GM23338 (cell line): ENCODE measurements at regions not wholly inside any gene's neighbourhood (a gene's known extent, or its start where the extent isn't known, plus 50 kb on each side); places are given as distances from the start of the nearest gene placed in this dataset.

Experiments used
- ATAC-seq: fragments of 200-7000 bp; cut with Tn5 transposase; 3 replicates; pipeline ENCODE4 v1.9.1; 2020
- DNase-seq: peaks from one replicate; pipeline ENCODE4 v3.0.0-alpha.2; 2015; ENCODE audit warnings: low spot score
- H2AFZ ChIP-seq: fragments of 200-600 bp; sonication (generic); 2 replicates; pipeline ENCODE4 v1.8.0; 2016; ENCODE audit warnings: antibody characterized with exemption, mild to moderate bottlenecking, moderate library complexity
- H3F3A ChIP-seq: fragments of 200-600 bp; sonication (generic); replicated peaks from 2 replicates; pipeline ENCODE4 v1.8.0; 2017; ENCODE audit warnings: antibody characterized with exemption, mixed run types, low read depth
- H3K27ac ChIP-seq: fragments of 200-600 bp; sonication (generic); 2 replicates; pipeline ENCODE4 v1.6.1; 2016; ENCODE audit warnings: low read depth
- H3K27me3 ChIP-seq: fragments of 200-600 bp; sonication (generic); 2 replicates; pipeline ENCODE4 v1.8.0; 2016; ENCODE audit warnings: mild to moderate bottlenecking, mixed run types, moderate library complexity; ENCODE audit not compliant: insufficient read depth
- H3K36me3 ChIP-seq: fragments of 200-600 bp; sonication (generic); 2 replicates; pipeline ENCODE4 v1.8.0; 2016; ENCODE audit warnings: mild to moderate bottlenecking; ENCODE audit not compliant: insufficient read depth
- H3K4me1 ChIP-seq: fragments of 200-600 bp; sonication (generic); 2 replicates; pipeline ENCODE4 v1.8.0; 2016; ENCODE audit warnings: mild to moderate bottlenecking, moderate library complexity; ENCODE audit not compliant: insufficient read depth
- H3K4me2 ChIP-seq: fragments of 200-600 bp; sonication (generic); 2 replicates; pipeline ENCODE4 v1.7.1; 2017; ENCODE audit warnings: mixed run types
- H3K4me3 ChIP-seq: fragments of 200-600 bp; sonication (generic); 2 replicates; pipeline ENCODE4 v1.6.1; 2016; ENCODE audit warnings: mixed run types
- H3K79me2 ChIP-seq: fragments of 200-600 bp; sonication (generic); replicated peaks from 2 replicates; pipeline ENCODE4 v1.8.0; 2017; ENCODE audit warnings: mild to moderate bottlenecking; ENCODE audit not compliant: insufficient read depth
- H3K9me2 ChIP-seq: fragments of 200-600 bp; sonication (generic); 2 replicates; pipeline ENCODE4 v1.8.0; 2017; ENCODE audit not compliant: insufficient read depth
- H4K20me1 ChIP-seq: fragments of 200-600 bp; sonication (generic); replicated peaks from 2 replicates; pipeline ENCODE4 v1.8.0; 2017; ENCODE audit warnings: mild to moderate bottlenecking; ENCODE audit not compliant: insufficient read depth
- H3K27ac Mint-ChIP-seq: 2 replicates; pipeline ENCODE4 v1.8.0; 2020; ENCODE audit warnings: inconsistent platforms, mild to moderate bottlenecking, moderate library complexity, mixed read lengths
- H3K27me3 Mint-ChIP-seq: 3 replicates; pipeline ENCODE4 v1.8.0; 2022; ENCODE audit warnings: low read depth, mild to moderate bottlenecking, moderate library complexity, mixed read lengths, inconsistent platforms; ENCODE audit not compliant: insufficient read depth, poor library complexity
- H3K36me3 Mint-ChIP-seq: 3 replicates; pipeline ENCODE4 v1.8.0; 2021; ENCODE audit warnings: low read depth, mild to moderate bottlenecking, inconsistent platforms, moderate library complexity, mixed read lengths
- H3K4me1 Mint-ChIP-seq: 3 replicates; pipeline ENCODE4 v1.8.0; 2020; ENCODE audit warnings: mild to moderate bottlenecking, inconsistent platforms, mixed read lengths
- H3K4me3 Mint-ChIP-seq: 3 replicates; pipeline ENCODE4 v1.8.0; 2021; ENCODE audit warnings: moderate library complexity, mild to moderate bottlenecking, inconsistent platforms, mixed read lengths
- H3K9me3 Mint-ChIP-seq: 3 replicates; pipeline ENCODE4 v1.8.0; 2020; ENCODE audit warnings: moderate library complexity, mild to moderate bottlenecking, inconsistent platforms, mixed read lengths
- CREB1 ChIP-seq: fragments of 250-450 bp; sonication (Bioruptor Pico); IDR thresholded peaks from 2 replicates; pipeline ENCODE4 v1.5.0; 2020; ENCODE audit warnings: low read depth, mild to moderate bottlenecking, moderate library complexity
- CTCF ChIP-seq, 2 experiments: fragments of 200-600 bp in 1 of 2; sonication (generic) in 1 of 2; conservative IDR thresholded peaks; 2 replicates each; pipeline versions ENCODE4 v1.5.1 to v1.6.1; 2016 to 2017; ENCODE audit warnings: antibody characterized with exemption in 2 of 2, low read depth in 2 of 2, mild to moderate bottlenecking in 2 of 2, moderate library complexity in 1 of 2
- EZH2 ChIP-seq: fragments of 200-600 bp; sonication (generic); IDR thresholded peaks from one replicate; pipeline ENCODE4 v1.8.0; 2017; ENCODE audit warnings: antibody characterized with exemption, mild to moderate bottlenecking, low read depth; ENCODE audit not compliant: unreplicated experiment
- EZH2phosphoT487 ChIP-seq: fragments of 200-600 bp; sonication (generic); IDR thresholded peaks from one replicate; pipeline ENCODE4 v1.8.1; 2018; ENCODE audit warnings: antibody characterized with exemption; ENCODE audit not compliant: unreplicated experiment
- JUNB ChIP-seq: IDR thresholded peaks from one replicate; pipeline ENCODE4 v1.6.1; 2016; ENCODE audit warnings: antibody characterized with exemption; ENCODE audit not compliant: unreplicated experiment
- NANOG ChIP-seq: IDR thresholded peaks from 2 replicates; pipeline ENCODE4 v1.6.1; 2016; ENCODE audit warnings: antibody characterized with exemption, borderline replicate concordance
- POLR2AphosphoS5 ChIP-seq: IDR thresholded peaks from 2 replicates; pipeline ENCODE4 v1.6.1; 2016; ENCODE audit warnings: antibody characterized with exemption, low read depth
- STAT1 ChIP-seq: IDR thresholded peaks from one replicate; pipeline ENCODE4 v1.6.1; 2016; ENCODE audit warnings: antibody characterized with exemption; ENCODE audit not compliant: unreplicated experiment
- ZNF114 ChIP-seq: fragments of 250-450 bp; sonication (Bioruptor Pico); IDR thresholded peaks from 2 replicates; pipeline ENCODE4 v1.5.0; 2020; ENCODE audit warnings: mild to moderate bottlenecking, moderate library complexity
- ZNF331 ChIP-seq: fragments of 250-450 bp; sonication (Bioruptor Pico); IDR thresholded peaks from 2 replicates; pipeline ENCODE4 v1.5.0; 2020; ENCODE audit warnings: low read depth, mild to moderate bottlenecking, moderate library complexity
- TF ChIP-seq, protein P1 (sequence below): IDR thresholded peaks from one replicate; pipeline ENCODE4 v1.6.1; 2018; ENCODE audit warnings: antibody characterized with exemption; ENCODE audit not compliant: unreplicated experiment
- TF ChIP-seq, protein P2 (sequence below): IDR thresholded peaks from 2 replicates; pipeline ENCODE4 v1.6.1; 2016; ENCODE audit warnings: antibody characterized with exemption
- TF ChIP-seq, protein P3 (sequence below): fragments of 250-450 bp; sonication (Bioruptor Pico); IDR thresholded peaks from 2 replicates; pipeline ENCODE4 v1.5.0; 2020; ENCODE audit warnings: mild to moderate bottlenecking, moderate library complexity

DNA sequence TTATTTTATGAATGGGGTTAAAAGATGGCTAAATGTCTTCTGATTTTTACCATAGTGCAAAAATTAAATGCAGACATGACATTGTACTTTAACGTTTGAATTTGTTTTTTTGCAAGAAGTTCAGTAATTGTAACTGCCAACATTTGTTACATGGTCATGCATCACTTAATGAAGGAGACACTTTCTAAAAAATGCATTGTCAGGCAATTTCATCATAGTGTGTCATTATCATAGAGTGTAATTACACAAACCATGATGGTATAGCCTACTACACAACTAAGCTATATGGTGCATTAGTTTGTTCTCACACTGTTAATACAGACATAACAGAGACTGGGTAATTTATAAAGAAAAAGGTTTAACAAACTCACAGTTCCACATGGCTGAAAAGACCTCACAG is 50.0 kb upstream of the NAA35 start:
- H3K27me3 ChIP-seq = no peaks in the 10 kb centered on the region
- no peak for DNase-seq
- 0 out of 2 replicates have a peak, but pooled peaks cover 3% of the 10 kb centered on the region for H3K36me3 ChIP-seq
- ATAC-seq = no peak
- peaks cover 6% of the 10 kb centered on the region; the same call in 2 of the 3 replicates for H3K36me3 Mint-ChIP-seq
- no peak overlapping the region for H3K4me3 ChIP-seq
- no peak overlapping the region for H3K27ac Mint-ChIP-seq
- no peaks in the 10 kb centered on the region for H4K20me1 ChIP-seq
- H3K9me3 Mint-ChIP-seq = peaks cover 12% of the 10 kb centered on the region
- peaks cover under 1% of the 10 kb centered on the region; the same call in 1 of the 3 replicates for H3K4me1 Mint-ChIP-seq
- no peaks in the 10 kb centered on the region for H3K4me1 ChIP-seq
- TF ChIP-seq, protein P1, sequence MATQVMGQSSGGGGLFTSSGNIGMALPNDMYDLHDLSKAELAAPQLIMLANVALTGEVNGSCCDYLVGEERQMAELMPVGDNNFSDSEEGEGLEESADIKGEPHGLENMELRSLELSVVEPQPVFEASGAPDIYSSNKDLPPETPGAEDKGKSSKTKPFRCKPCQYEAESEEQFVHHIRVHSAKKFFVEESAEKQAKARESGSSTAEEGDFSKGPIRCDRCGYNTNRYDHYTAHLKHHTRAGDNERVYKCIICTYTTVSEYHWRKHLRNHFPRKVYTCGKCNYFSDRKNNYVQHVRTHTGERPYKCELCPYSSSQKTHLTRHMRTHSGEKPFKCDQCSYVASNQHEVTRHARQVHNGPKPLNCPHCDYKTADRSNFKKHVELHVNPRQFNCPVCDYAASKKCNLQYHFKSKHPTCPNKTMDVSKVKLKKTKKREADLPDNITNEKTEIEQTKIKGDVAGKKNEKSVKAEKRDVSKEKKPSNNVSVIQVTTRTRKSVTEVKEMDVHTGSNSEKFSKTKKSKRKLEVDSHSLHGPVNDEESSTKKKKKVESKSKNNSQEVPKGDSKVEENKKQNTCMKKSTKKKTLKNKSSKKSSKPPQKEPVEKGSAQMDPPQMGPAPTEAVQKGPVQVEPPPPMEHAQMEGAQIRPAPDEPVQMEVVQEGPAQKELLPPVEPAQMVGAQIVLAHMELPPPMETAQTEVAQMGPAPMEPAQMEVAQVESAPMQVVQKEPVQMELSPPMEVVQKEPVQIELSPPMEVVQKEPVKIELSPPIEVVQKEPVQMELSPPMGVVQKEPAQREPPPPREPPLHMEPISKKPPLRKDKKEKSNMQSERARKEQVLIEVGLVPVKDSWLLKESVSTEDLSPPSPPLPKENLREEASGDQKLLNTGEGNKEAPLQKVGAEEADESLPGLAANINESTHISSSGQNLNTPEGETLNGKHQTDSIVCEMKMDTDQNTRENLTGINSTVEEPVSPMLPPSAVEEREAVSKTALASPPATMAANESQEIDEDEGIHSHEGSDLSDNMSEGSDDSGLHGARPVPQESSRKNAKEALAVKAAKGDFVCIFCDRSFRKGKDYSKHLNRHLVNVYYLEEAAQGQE = no peak
- TF ChIP-seq EZH2 = no peak
- TF ChIP-seq CTCF (conservative IDR thresholded peaks at IDR 0.05; ENCODE audit: low read depth in 2 of 2) = no peak
- no peak for TF ChIP-seq EZH2phosphoT487
- TF ChIP-seq, protein P2, sequence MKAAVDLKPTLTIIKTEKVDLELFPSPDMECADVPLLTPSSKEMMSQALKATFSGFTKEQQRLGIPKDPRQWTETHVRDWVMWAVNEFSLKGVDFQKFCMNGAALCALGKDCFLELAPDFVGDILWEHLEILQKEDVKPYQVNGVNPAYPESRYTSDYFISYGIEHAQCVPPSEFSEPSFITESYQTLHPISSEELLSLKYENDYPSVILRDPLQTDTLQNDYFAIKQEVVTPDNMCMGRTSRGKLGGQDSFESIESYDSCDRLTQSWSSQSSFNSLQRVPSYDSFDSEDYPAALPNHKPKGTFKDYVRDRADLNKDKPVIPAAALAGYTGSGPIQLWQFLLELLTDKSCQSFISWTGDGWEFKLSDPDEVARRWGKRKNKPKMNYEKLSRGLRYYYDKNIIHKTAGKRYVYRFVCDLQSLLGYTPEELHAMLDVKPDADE = no peak
- no peak for TF ChIP-seq NANOG
- TF ChIP-seq ZNF114 (CRISPR knock-in tag) = no peak
- no peak for TF ChIP-seq ZNF331 (CRISPR knock-in tag)
- no peak for TF ChIP-seq POLR2AphosphoS5
- TF ChIP-seq STAT1 = no peak
- TF ChIP-seq JUNB = no peak
- TF ChIP-seq CREB1 (CRISPR knock-in tag) = no peak
- TF ChIP-seq, protein P3, sequence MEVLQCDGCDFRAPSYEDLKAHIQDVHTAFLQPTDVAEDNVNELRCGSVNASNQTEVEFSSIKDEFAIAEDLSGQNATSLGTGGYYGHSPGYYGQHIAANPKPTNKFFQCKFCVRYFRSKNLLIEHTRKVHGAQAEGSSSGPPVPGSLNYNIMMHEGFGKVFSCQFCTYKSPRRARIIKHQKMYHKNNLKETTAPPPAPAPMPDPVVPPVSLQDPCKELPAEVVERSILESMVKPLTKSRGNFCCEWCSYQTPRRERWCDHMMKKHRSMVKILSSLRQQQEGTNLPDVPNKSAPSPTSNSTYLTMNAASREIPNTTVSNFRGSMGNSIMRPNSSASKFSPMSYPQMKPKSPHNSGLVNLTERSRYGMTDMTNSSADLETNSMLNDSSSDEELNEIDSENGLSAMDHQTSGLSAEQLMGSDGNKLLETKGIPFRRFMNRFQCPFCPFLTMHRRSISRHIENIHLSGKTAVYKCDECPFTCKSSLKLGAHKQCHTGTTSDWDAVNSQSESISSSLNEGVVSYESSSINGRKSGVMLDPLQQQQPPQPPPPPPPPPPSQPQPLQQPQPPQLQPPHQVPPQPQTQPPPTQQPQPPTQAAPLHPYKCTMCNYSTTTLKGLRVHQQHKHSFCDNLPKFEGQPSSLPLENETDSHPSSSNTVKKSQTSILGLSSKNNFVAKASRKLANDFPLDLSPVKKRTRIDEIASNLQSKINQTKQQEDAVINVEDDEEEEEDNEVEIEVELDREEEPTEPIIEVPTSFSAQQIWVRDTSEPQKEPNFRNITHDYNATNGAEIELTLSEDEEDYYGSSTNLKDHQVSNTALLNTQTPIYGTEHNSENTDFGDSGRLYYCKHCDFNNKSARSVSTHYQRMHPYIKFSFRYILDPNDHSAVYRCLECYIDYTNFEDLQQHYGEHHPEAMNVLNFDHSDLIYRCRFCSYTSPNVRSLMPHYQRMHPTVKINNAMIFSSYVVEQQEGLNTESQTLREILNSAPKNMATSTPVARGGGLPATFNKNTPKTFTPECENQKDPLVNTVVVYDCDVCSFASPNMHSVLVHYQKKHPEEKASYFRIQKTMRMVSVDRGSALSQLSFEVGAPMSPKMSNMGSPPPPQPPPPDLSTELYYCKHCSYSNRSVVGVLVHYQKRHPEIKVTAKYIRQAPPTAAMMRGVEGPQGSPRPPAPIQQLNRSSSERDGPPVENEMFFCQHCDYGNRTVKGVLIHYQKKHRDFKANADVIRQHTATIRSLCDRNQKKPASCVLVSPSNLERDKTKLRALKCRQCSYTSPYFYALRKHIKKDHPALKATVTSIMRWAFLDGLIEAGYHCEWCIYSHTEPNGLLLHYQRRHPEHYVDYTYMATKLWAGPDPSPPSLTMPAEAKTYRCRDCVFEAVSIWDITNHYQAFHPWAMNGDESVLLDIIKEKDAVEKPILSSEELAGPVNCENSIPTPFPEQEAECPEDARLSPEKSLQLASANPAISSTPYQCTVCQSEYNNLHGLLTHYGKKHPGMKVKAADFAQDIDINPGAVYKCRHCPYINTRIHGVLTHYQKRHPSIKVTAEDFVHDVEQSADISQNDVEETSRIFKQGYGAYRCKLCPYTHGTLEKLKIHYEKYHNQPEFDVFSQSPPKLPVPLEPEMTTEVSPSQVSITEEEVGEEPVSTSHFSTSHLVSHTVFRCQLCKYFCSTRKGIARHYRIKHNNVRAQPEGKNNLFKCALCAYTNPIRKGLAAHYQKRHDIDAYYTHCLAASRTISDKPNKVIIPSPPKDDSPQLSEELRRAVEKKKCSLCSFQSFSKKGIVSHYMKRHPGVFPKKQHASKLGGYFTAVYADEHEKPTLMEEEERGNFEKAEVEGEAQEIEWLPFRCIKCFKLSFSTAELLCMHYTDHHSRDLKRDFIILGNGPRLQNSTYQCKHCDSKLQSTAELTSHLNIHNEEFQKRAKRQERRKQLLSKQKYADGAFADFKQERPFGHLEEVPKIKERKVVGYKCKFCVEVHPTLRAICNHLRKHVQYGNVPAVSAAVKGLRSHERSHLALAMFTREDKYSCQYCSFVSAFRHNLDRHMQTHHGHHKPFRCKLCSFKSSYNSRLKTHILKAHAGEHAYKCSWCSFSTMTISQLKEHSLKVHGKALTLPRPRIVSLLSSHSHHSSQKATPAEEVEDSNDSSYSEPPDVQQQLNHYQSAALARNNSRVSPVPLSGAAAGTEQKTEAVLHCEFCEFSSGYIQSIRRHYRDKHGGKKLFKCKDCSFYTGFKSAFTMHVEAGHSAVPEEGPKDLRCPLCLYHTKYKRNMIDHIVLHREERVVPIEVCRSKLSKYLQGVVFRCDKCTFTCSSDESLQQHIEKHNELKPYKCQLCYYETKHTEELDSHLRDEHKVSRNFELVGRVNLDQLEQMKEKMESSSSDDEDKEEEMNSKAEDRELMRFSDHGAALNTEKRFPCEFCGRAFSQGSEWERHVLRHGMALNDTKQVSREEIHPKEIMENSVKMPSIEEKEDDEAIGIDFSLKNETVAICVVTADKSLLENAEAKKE (CRISPR knock-in tag) = no peak
- H3F3A ChIP-seq = no peaks in the 10 kb centered on the region
- H3K79me2 ChIP-seq = no peaks in the 10 kb centered on the region
- no peak overlapping the region for H3K27ac ChIP-seq
- H3K4me2 ChIP-seq = no peak overlapping the region
- no peak overlapping the region for H3K4me3 Mint-ChIP-seq
- no peaks in the 10 kb centered on the region for H3K9me2 ChIP-seq
- no peak overlapping the region for H2AFZ ChIP-seq
- peaks cover 3% of the 10 kb centered on the region for H3K27me3 Mint-ChIP-seq
